GM06990 (cell line): ENCODE measurements at regions not wholly inside any gene's neighbourhood (a gene's known extent, or its start where the extent isn't known, plus 50 kb on each side); places are given as distances from the start of the nearest gene placed in this dataset.

Experiments
- DNase-seq: peaks from one replicate; pipeline ENCODE4 v3.0.0-alpha.2; 2011; ENCODE audit not compliant: insufficient read length; ENCODE audit errors: extremely low read depth
- H3K27me3 ChIP-seq: replicated peaks from 2 replicates; pipeline ENCODE4 v1.6.0; 2011; ENCODE audit warnings: low read length; ENCODE audit not compliant: control insufficient read depth, insufficient read depth
- H3K36me3 ChIP-seq: 2 replicates; pipeline ENCODE4 v1.5.1; 2011; ENCODE audit warnings: low read length; ENCODE audit not compliant: control insufficient read depth, insufficient read depth
- H3K4me3 ChIP-seq: replicated peaks from 2 replicates; pipeline ENCODE4 v1.5.1; 2011; ENCODE audit warnings: low read depth, mild to moderate bottlenecking, control low read depth, low read length
- TF ChIP-seq, protein P1 (sequence below): IDR thresholded peaks from 2 replicates; pipeline ENCODE4 v1.5.1; 2011; ENCODE audit warnings: low read length, control low read depth, mild to moderate bottlenecking, inconsistent platforms; ENCODE audit not compliant: insufficient read depth, poor library complexity, severe bottlenecking

DNA sequence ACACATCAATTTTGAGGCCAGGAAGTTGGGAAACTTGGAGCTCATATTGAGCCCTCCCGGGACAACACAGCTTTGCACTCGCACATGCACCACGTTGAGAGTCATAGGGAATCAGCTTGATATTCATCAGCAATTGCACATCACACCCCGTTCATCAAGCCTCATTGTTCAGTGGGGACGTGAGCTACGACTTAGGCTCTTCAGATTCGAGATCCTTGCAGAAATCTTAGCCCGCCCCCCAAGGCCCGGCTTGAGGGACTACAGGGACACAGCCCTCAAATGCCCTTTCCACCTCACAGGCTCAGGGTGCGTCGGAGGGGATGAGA, 93.0 kb upstream of the MAFB start:
- no peak for DNase-seq
- Histone ChIP-seq H3K27me3 (peaks cover 4% of the 10 kb centered on the region), H3K36me3 (no peaks in the 10 kb centered on the region), H3K4me3 (no peak overlapping the region)
- TF ChIP-seq, protein P1, sequence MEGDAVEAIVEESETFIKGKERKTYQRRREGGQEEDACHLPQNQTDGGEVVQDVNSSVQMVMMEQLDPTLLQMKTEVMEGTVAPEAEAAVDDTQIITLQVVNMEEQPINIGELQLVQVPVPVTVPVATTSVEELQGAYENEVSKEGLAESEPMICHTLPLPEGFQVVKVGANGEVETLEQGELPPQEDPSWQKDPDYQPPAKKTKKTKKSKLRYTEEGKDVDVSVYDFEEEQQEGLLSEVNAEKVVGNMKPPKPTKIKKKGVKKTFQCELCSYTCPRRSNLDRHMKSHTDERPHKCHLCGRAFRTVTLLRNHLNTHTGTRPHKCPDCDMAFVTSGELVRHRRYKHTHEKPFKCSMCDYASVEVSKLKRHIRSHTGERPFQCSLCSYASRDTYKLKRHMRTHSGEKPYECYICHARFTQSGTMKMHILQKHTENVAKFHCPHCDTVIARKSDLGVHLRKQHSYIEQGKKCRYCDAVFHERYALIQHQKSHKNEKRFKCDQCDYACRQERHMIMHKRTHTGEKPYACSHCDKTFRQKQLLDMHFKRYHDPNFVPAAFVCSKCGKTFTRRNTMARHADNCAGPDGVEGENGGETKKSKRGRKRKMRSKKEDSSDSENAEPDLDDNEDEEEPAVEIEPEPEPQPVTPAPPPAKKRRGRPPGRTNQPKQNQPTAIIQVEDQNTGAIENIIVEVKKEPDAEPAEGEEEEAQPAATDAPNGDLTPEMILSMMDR: no peak

DNA sequence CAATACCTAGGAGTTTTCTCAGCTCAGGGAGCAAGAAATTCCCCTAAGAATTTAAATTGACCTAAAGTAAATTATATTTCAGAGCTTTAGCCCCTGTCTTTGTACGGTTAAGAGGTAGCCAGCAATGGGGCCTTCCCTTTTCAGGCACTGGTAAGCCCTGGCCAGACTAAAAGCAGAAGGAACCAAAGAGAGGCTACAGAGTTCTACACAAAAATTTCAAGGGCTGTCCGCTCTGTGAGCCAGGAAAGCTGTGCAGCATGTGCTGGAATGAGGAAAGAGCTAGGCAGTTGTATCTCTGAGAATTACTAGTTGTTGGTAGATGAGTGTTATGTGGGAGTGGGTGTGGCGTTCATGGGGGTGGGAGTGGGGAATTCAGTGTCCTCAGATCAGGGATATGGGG, 96.3 kb upstream of the MAFB start:
- DNase-seq: no peak
- TF ChIP-seq, protein P1: no peak
- peaks cover 2% of the 10 kb centered on the region for H3K27me3 ChIP-seq
- no peak overlapping the region for H3K4me3 ChIP-seq
- H3K36me3 ChIP-seq: no peaks in the 10 kb centered on the region

DNA sequence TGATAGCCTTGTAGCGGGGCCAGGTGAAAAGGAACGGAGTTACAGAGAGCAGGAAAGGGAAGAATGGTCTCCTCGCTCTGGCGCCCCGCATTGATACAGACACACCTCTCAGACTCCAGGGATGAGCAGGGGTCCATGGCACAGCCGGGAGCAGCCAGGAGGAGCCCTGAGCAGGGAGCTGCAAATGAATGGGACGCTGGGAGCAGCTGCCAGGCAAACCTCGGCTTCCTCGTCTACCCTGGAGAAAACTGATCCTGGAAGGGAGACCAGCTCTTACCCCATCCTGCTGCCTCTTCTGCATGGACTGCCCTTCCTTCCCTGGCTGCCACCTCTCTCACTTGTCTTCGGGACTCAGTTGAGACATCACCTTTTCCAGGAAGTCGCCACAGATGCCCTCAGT, 97.3 kb upstream of the MAFB start:
- no peak for DNase-seq
- Histone ChIP-seq H3K36me3 (no peaks in the 10 kb centered on the region), H3K27me3 (peaks cover 2% of the 10 kb centered on the region), H3K4me3 (no peak overlapping the region)
- TF ChIP-seq, protein P1: no peak

DNA sequence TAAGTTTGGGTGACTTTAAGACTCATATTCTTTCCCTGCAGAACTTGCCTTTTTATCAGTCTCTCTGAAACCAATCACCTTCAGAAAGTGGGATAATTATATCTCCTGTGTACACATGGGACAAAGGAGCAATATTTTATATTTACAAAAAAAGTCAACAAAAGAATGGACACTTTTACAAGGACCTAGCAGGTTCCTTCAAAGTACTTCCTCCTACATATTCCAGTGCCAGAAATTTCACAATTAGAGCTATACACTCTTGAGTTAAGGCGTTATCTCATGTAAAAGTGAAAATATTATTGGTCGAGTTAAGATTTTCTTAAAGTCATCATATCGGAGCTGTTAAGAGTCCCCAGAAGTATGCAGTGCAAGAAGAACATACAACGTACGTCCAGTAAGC, 98.9 kb upstream of the MAFB start:
- TF ChIP-seq, protein P1: no peak
- no peak for DNase-seq
- H3K4me3 ChIP-seq: no peak overlapping the region
- H3K36me3 ChIP-seq: no peaks in the 10 kb centered on the region
- H3K27me3 ChIP-seq: peaks cover 2% of the 10 kb centered on the region; the same call in 1 of the 2 replicates

DNA sequence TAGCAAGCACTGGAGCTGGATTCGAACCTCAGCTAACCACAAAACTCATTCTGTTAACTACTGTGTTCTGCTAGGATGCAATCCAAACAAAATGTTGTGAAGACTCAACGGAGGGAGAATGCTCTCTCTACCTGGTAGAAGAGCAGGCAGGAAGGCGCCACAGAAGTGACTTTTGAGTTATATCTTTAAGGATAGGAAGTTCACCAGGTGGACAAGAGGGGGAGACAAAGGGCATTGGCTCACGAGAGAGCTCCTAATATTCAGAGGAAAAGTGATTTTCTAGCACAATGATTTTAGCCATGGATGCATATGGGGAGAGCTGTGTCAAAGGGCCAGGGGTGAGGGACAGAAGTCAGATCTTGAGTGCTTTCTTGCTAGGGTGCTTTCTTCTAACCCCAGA, 108.4 kb upstream of the MAFB start:
- Histone ChIP-seq H3K4me3 (no peak overlapping the region), H3K27me3 (no peaks in the 10 kb centered on the region; the same call in 1 of the 2 replicates), H3K36me3 (no peaks in the 10 kb centered on the region)
- DNase-seq: no peak
- TF ChIP-seq, protein P1: peak; percentile 63

DNA sequence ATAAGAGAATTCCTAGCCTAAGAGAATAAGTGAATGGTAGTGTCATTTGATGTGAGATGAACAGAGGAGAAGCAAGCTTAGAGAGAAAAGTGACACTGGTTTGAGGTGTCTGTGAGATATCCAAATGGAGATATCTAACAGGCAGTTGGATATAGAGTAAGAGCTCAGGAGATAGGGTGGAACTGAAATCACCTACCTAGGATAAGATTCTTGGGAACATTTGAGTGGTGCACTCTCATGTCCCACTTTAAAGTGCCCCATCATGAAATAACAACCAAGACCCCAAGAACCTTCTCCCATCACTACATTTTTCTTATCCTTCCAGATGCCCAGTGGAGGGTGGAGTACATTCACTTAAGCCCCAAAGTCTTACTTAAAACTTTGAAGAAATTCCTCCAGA, 109.0 kb upstream of the MAFB start:
- no peak for DNase-seq
- no peak overlapping the region for H3K4me3 ChIP-seq
- TF ChIP-seq, protein P1: no peak
- H3K27me3 ChIP-seq: no peaks in the 10 kb centered on the region; the same call in 1 of the 2 replicates
- H3K36me3 ChIP-seq: no peaks in the 10 kb centered on the region
